Thyroid gland (tissue), 4 donors: ENCODE measurements at regions not wholly inside any gene's neighbourhood (a gene's known extent, or its start where the extent isn't known, plus 50 kb on each side); places are given as distances from the start of the nearest gene placed in this dataset.
"Not testable (repeated sequence)": the region's sequence is repeated elsewhere in the genome, so short reads cannot be mapped to it uniquely, and the experiment has no call there.

ENCODE experiments used
- DNase-seq, 2 donors: peaks; one replicate each; pipeline ENCODE4 v3.0.0-alpha.2; 2019
- H3K27ac ChIP-seq, 3 donors: fragments of 200-600 bp; sonication (generic); 1 replicate in 2 of 3; 2 replicates in 1 of 3; pipeline ENCODE4 v1.5.1; 2016 to 2019; ENCODE audit warnings: mild to moderate bottlenecking in 1 of 3, moderate library complexity in 1 of 3
- H3K27me3 ChIP-seq: fragments of 200-600 bp; sonication (generic); one replicate; pipeline ENCODE4 v1.5.1; 2019
- H3K36me3 ChIP-seq, 2 donors: fragments of 200-600 bp; sonication (generic); one replicate each; pipeline ENCODE4 v1.5.1; 2016 to 2019
- H3K4me1 ChIP-seq, 2 donors: fragments of 200-600 bp; sonication (generic); one replicate each; pipeline ENCODE4 v1.5.1; 2017 to 2019
- H3K4me3 ChIP-seq, 3 donors: fragments of 200-600 bp; sonication (generic); replicated peaks in 1 of 3; 1 replicate in 2 of 3; 2 replicates in 1 of 3; pipeline ENCODE4 v1.5.1; 2016; ENCODE audit warnings: mild to moderate bottlenecking in 1 of 3
- H3K9me3 ChIP-seq: fragments of 200-600 bp; sonication (generic); one replicate; pipeline ENCODE4 v1.5.1; 2017
- CTCF ChIP-seq, 6 experiments: fragments of 200-600 bp in 3 of 6; fragments of 450-650 bp in 3 of 6; sonication (generic) in 3 of 6; IDR thresholded peaks; one replicate each; pipeline ENCODE4 v1.5.1; 2016 to 2019; ENCODE audit warnings: antibody characterized with exemption in 6 of 6, mild to moderate bottlenecking in 2 of 6, inconsistent platforms in 1 of 6, moderate library complexity in 1 of 6
- POLR2A ChIP-seq, 2 donors: fragments of 450-650 bp; IDR thresholded peaks; one replicate each; pipeline ENCODE4 v1.6.1; 2017; ENCODE audit warnings: antibody characterized with exemption in 2 of 2, mild to moderate bottlenecking in 2 of 2, moderate library complexity in 1 of 2
- WGBS, 2 donors: methylation state at CpG; one replicate each; pipeline ENCODE4 v1.1.5; 2017; 5-methylcytosine and 5-hydroxymethylcytosine counted together
- intact Hi-C: fragments of 100-400 bp; cut with DNase I; formaldehyde crosslinking; loops from one replicate; pipeline ENCODE4 v1.15.1; 2023

GRCh38 chr6:81371930-81372329, 380.6 kb downstream of the TENT5A start:
- Histone ChIP-seq H3K27ac (no peak overlapping the region), H3K4me3 (no peak overlapping the region), H3K27me3 (no peaks in the 10 kb centered on the region), H3K4me1 (no peaks in the 10 kb centered on the region), H3K9me3 (no peaks in the 10 kb centered on the region), H3K36me3 (no peaks in the 10 kb centered on the region)
- no peak for DNase-seq
- TF ChIP-seq POLR2A (IDR thresholded peaks at IDR 0.05) (no peak), CTCF (IDR thresholded peaks at IDR 0.05) (no peak)
- intact Hi-C loops, result no loop called here

GRCh38 chr6:81366972-81367371, 385.5 kb downstream of the TENT5A start:
- Histone ChIP-seq H3K27me3 (no peaks in the 10 kb centered on the region), H3K36me3 (no peaks in the 10 kb centered on the region), H3K4me1 (no peaks in the 10 kb centered on the region), H3K9me3 (no peaks in the 10 kb centered on the region), H3K4me3 (no peak overlapping the region), H3K27ac (no peak overlapping the region)
- intact Hi-C loops, result no loop called here
- TF ChIP-seq CTCF (IDR thresholded peaks at IDR 0.05) (no peak), POLR2A (IDR thresholded peaks at IDR 0.05) (no peak)
- WGBS, 2 donors, result 14 to 53% methylated on average over 3 of the region's 3 CpGs
- peak in 1 of 2 donors; percentile 16 for DNase-seq

GRCh38 chr6:81362246-81362645, 390.2 kb downstream of the TENT5A start:
- no peaks in the 10 kb centered on the region for H3K4me1 ChIP-seq
- WGBS, 2 donors, result 0 to 68% methylated on average over 1 of the region's 1 CpG
- DNase-seq, result no peak
- H3K9me3 ChIP-seq, result no peaks in the 10 kb centered on the region
- H3K36me3 ChIP-seq, result no peaks in the 10 kb centered on the region
- no peaks in the 10 kb centered on the region for H3K27me3 ChIP-seq
- H3K4me3 ChIP-seq, result no peak overlapping the region
- intact Hi-C loops, result no loop called here
- TF ChIP-seq CTCF (IDR thresholded peaks at IDR 0.05) (no peak), POLR2A (IDR thresholded peaks at IDR 0.05) (no peak)
- no peak overlapping the region for H3K27ac ChIP-seq

- H3K27me3 ChIP-seq, result no peaks in the 10 kb centered on the region
- H3K36me3 ChIP-seq, result no peaks in the 10 kb centered on the region
- no peak for DNase-seq
- H3K27ac ChIP-seq, result no peak overlapping the region
- TF ChIP-seq CTCF (IDR thresholded peaks at IDR 0.05) (no peak), POLR2A (IDR thresholded peaks at IDR 0.05) (no peak)
- H3K4me3 ChIP-seq, result no peak overlapping the region
- WGBS, 2 donors, result 90 to 94% methylated on average over 3 of the region's 3 CpGs
- H3K9me3 ChIP-seq, result no peaks in the 10 kb centered on the region
- intact Hi-C loops, result no loop called here
- no peaks in the 10 kb centered on the region for H3K4me1 ChIP-seq
Measured at GRCh38 chr6:81353262-81353661, 399.2 kb downstream of the TENT5A start.

GRCh38 chr6:81344026-81344425, 408.5 kb downstream of the TENT5A start:
- H3K4me3 ChIP-seq, H3K27me3 ChIP-seq, H3K27ac ChIP-seq, DNase-seq, H3K4me1 ChIP-seq, H3K9me3 ChIP-seq, H3K36me3 ChIP-seq, intact Hi-C loops: not testable (repeated sequence)
- WGBS, 2 donors, result 81 to 93% methylated on average over 8 of the region's 8 CpGs

GRCh38 chr6:81340946-81341345, 411.5 kb downstream of the TENT5A start:
- no peaks in the 10 kb centered on the region for H3K27me3 ChIP-seq
- WGBS, 2 donors, result 72 to 84% methylated on average over 4 of the region's 4 CpGs
- TF ChIP-seq POLR2A (IDR thresholded peaks at IDR 0.05), result no peak
- no peak for TF ChIP-seq CTCF (IDR thresholded peaks at IDR 0.05)
- H3K27ac ChIP-seq, result no peak overlapping the region
- no peak for DNase-seq
- no peaks in the 10 kb centered on the region for H3K36me3 ChIP-seq
- H3K9me3 ChIP-seq, result no peaks in the 10 kb centered on the region
- H3K4me1 ChIP-seq, result no peaks in the 10 kb centered on the region
- H3K4me3 ChIP-seq, result no peak overlapping the region
- intact Hi-C loops, result no loop called here
